PC-9 (cell line): ENCODE measurements at regions not wholly inside any gene's neighbourhood (a gene's known extent, or its start where the extent isn't known, plus 50 kb on each side); places are given as distances from the start of the nearest gene placed in this dataset.

ENCODE experiments used
- CTCF ChIP-seq: fragments of 200-600 bp; sonication (generic); conservative IDR thresholded peaks from 2 replicates; pipeline ENCODE4 v1.6.1; 2017; ENCODE audit warnings: mixed run types, antibody characterized with exemption, mild to moderate bottlenecking, moderate library complexity
- EZH2 ChIP-seq: fragments of 200-600 bp; sonication (generic); IDR thresholded peaks from 2 replicates; pipeline ENCODE4 v1.8.0; 2017; ENCODE audit warnings: antibody characterized with exemption, low read depth

DNA sequence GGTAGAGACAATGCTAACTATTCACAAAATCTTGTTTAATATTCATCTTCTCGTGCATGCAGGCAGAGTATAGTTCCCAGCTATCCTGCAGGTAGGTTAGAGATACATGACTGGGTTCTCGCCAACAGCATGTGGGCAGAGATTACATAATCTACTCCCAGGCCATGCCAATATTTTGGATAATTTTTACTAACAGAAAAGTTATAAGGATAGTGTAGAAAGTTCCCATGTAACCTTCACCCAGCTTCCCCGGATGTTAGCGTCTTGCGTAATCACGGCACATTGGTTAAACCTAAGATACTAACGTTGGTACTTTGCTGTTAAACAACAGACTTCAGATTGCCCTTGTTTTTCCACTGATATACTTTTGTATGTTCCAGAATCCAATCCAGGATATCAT, 215.5 kb upstream of the LARGE1 start:
- TF ChIP-seq CTCF (no peak), EZH2 (no peak)
